SK-N-SH treated with all-trans-retinoic acid at 6 μM for 48 hours (cell line): ENCODE measurements at regions not wholly inside any gene's neighbourhood (a gene's known extent, or its start where the extent isn't known, plus 50 kb on each side); places are given as distances from the start of the nearest gene placed in this dataset.

Source experiments
- CSDC2 ChIP-seq: fragments of 250-450 bp; sonication (Bioruptor Pico); IDR thresholded peaks from 2 replicates; pipeline ENCODE4 v1.5.0; 2020; ENCODE audit warnings: mild to moderate bottlenecking, moderate library complexity
- PPARA ChIP-seq: fragments of 250-450 bp; sonication (Bioruptor Pico); IDR thresholded peaks from 2 replicates; pipeline ENCODE4 v1.5.0; 2020; ENCODE audit warnings: mild to moderate bottlenecking, borderline replicate concordance
- RARB ChIP-seq: fragments of 250-450 bp; sonication (Bioruptor Pico); IDR thresholded peaks from 2 replicates; pipeline ENCODE4 v1.8.0; 2021; ENCODE audit warnings: mild to moderate bottlenecking, moderate library complexity
- ZFP30 ChIP-seq: fragments of 450-650 bp; formaldehyde crosslinking; IDR thresholded peaks from 2 replicates; pipeline ENCODE4 v1.5.0; 2022; ENCODE audit warnings: mild to moderate bottlenecking, moderate library complexity
- TF ChIP-seq, protein P1 (sequence below): fragments of 250-450 bp; sonication (Bioruptor Pico); IDR thresholded peaks from 2 replicates; pipeline ENCODE4 v1.5.0; 2020; ENCODE audit warnings: mild to moderate bottlenecking, moderate library complexity
- TF ChIP-seq, protein P2 (sequence below): fragments of 250-450 bp; sonication (Bioruptor Pico); IDR thresholded peaks from 2 replicates; pipeline ENCODE4 v1.5.1; 2020; ENCODE audit warnings: low read depth, mild to moderate bottlenecking, moderate library complexity

GRCh38 chr5:42887097-42887496 is 75.4 kb upstream of the SELENOP start:
- TF ChIP-seq PPARA (CRISPR knock-in tag) (no peak), CSDC2 (no peak), ZFP30 (CRISPR knock-in tag) (no peak), RARB (CRISPR knock-in tag) (no peak)
- TF ChIP-seq, protein P1, sequence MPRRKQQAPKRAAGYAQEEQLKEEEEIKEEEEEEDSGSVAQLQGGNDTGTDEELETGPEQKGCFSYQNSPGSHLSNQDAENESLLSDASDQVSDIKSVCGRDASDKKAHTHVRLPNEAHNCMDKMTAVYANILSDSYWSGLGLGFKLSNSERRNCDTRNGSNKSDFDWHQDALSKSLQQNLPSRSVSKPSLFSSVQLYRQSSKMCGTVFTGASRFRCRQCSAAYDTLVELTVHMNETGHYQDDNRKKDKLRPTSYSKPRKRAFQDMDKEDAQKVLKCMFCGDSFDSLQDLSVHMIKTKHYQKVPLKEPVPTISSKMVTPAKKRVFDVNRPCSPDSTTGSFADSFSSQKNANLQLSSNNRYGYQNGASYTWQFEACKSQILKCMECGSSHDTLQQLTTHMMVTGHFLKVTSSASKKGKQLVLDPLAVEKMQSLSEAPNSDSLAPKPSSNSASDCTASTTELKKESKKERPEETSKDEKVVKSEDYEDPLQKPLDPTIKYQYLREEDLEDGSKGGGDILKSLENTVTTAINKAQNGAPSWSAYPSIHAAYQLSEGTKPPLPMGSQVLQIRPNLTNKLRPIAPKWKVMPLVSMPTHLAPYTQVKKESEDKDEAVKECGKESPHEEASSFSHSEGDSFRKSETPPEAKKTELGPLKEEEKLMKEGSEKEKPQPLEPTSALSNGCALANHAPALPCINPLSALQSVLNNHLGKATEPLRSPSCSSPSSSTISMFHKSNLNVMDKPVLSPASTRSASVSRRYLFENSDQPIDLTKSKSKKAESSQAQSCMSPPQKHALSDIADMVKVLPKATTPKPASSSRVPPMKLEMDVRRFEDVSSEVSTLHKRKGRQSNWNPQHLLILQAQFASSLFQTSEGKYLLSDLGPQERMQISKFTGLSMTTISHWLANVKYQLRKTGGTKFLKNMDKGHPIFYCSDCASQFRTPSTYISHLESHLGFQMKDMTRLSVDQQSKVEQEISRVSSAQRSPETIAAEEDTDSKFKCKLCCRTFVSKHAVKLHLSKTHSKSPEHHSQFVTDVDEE (CRISPR knock-in tag): no peak
- TF ChIP-seq, protein P2, sequence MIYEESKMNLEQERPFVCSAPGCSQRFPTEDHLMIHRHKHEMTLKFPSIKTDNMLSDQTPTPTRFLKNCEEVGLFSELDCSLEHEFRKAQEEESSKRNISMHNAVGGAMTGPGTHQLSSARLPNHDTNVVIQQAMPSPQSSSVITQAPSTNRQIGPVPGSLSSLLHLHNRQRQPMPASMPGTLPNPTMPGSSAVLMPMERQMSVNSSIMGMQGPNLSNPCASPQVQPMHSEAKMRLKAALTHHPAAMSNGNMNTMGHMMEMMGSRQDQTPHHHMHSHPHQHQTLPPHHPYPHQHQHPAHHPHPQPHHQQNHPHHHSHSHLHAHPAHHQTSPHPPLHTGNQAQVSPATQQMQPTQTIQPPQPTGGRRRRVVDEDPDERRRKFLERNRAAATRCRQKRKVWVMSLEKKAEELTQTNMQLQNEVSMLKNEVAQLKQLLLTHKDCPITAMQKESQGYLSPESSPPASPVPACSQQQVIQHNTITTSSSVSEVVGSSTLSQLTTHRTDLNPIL (CRISPR knock-in tag): no peak
